ENCODE measurements at regions not wholly inside any gene's neighbourhood (a gene's known extent, or its start where the extent isn't known, plus 50 kb on each side); places are given as distances from the start of the nearest gene placed in this dataset.
"Not testable (repeated sequence)": the region's sequence is repeated elsewhere in the genome, so short reads cannot be mapped to it uniquely, and the experiment has no call there.

DNA sequence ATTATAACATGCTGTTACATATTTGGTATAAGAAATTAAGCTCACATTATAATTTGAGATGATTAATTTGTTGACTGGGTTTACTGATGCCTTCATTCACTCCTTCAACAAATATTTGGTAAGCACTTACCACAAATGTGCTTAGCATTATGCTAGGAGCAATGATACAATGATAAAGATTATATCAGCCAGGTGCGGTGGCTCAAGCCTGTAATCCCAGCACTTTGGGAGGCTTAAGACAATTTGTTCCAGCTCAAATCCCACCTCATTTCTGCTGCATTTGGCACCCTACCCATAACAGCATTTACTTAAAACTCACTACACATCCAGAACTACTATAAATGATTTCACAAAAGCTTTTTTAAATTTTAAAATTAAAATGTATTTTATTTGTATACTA lies 1263.6 kb upstream of the RAG2 start:
- DNase-seq: no peak

DNA sequence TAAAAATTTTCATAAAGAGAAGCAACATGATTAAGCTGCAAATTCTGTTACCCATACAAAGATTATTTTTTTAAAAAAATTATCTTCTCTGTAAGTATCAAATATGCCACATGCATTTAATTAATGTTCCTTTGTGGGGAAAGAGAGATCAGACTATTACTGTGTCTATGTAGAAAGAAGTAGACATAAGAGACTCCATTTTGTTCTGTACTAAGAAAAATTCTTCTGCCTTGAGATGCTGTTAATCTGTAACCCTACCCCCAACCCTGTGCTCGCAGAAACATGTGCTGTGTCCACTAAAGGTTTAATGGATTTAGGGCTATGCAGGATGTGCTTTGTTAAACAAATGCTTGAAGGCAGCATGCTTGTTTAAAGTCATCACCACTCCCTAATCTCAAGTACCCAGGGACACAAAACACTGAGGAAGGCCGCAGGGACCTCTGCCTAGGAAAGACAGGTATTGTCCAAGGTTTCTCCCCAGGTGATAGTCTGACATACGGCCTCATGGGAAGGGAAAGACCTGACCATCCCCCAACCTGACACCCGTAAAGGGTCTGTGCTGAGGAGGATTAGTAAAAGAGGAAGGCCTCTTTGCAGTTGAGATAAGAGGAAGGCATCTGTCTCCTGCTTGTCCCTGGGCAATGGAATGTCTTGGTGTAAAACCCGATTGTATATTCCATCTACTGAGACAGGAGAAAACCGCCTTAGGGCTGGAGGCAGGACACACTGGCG lies 1260.9 kb upstream of the RAG2 start:
- DNase-seq: not testable (repeated sequence)

DNA sequence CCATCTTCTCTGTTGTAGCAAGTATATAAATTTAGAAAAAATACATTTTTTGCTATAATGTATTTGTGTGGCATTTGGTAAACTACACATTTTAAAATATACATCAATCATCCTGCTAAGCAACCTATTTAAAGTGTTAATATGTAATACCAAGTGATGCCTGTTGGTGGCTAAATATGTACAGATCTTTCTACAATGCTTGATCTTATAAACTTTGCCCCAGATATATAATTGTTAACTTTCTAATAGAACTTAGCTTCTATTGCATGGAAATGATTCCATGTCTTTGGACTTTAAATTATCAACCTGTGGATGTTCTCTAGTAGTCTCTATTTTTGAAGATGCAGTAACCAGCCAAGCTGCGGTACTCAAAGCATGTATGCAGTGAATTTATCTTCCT lies 1260.4 kb upstream of the RAG2 start:
- no peak for DNase-seq

DNA sequence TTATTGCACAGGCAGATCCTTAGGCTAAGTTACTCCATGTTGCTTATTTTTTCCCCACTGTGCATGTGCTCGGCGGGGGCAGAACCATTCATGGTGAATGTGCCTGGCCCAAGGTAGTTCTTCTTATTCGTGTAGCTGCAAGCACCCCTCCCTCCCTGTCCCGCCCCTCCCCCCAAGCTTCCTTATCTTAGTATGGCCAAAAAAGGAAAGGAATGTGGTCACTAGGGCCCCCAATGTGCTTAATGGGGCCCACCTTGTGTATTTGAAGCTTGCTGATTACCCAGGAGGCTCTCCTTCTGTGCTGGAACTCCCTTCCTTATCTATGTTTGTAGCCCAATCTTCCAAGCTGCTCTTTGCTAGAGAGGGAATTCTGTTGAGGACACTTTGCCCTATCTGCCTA lies 1259.7 kb upstream of the RAG2 start:
- DNase-seq: no peak

DNA sequence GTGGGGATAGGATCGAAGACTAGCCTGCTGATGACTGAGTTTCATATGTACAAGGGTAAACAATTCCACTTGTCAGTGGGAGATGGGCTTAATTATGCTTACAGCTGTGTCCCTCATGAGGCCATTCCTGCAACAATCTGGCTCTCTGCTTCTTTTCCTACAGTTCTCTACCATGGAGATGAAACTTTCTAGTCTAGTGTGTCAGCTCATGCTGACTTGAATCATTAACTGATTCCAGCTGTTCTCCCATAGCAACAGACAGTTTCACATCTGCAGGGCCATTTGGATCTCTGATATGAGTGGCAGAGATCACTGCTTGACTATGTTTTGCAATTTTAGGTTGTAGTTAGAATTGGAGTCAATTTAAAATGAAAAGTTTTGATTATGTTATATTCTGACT lies 1251.7 kb upstream of the RAG2 start:
- DNase-seq: no peak

DNA sequence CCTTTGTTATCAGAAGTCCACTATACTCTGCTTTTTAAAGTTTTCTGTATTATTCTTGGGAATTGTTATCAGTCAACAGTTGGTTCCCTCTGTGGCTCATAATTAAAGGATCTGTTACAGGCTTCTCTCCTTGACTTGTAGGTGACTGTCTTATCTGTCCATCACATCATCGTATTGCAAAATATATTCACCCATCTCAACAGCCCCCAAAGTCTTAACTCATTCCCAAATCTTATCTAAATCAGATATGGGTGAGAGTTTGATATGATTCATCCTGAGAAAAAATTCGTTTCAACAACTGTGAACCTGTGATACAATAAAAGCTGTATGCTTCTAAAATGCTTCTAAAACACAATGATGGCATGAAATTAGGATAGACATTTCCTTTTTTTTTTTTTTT lies 1245.6 kb upstream of the RAG2 start:
- DNase-seq: no peak

DNA sequence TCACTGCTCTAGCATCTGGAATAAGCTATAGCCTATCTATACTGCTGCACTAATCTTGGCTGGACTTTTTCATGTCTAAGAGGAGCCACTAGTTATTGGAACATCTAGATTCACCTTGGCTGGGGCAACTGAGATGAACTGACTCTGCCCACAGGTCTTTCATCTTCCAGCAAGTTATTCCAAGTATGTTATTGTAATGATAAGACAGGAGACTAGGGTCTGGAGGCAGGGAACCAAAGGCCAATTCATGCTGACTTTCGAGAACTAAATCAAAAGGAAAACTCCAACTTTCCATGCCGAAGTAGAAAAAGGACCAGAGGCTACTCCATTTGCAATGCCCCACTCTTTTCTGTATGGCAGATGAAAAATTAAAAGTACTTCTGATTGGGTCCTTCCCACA lies 1243.0 kb upstream of the RAG2 start:
- no peak for DNase-seq

DNA sequence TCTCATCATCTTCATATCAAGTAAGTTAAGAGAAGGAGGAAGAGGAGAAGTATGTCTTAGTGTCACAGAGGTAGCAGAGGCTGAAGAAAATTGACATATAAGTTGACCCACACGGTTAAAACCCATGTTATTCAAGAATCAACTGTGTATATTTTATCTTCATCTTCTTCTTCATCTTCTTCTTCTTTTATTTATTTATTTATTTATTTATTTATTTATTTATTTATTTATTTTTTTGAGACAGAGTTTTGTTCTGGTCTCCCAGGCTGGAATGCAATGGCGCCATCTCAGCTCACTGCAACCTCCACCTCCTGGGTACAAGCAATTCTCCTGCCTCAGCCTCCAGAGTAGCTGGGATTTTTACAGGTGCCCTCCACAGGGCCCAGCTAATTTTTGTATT lies 1242.3 kb upstream of the RAG2 start:
- not testable (repeated sequence) for DNase-seq

DNA sequence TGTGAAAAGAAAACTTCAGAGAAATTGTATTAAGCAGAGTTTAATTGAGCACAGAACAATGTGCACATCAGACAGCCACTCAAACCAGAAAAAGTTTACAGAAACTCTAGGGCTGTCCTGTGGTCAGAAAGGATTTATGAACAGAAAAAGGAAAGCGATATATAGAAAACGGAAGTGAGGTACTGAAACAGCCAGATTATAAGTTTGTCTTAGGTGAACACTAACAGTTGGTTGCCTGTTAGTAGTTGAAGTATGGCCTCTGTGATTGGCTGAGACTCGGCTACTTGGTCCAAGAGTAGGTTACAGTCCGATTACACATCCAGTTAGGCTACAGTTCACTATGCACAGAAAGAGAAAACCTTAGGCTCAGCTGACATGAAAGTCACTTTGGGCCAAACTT lies 1232.5 kb upstream of the RAG2 start:
- DNase-seq: no peak

DNA sequence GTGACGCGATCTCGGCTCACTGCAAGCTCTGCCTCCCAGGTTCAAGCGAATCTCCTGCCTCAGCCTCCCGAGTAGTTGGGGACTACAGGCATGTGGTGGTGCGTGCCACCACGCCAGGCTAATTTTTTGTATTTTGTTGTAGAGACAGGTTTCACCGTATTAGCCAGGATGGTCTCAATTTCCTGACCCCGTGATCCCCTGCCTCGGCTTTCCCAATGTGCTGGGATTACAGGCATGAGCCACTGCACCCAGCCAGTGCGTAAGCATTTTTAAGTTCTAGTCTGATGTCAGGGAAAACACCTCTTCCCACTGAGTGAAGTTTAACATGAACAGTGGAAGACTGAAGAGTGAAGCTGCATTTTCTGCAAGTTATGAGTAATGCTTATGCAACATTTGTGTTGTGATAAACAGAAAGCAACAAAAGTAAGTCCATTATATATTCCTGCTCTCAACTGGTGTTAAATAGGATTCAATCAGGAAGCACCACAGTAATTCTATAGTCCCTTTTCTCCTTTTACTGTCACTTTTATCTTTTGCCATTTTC lies 1219.8 kb upstream of the RAG2 start:
- no peak for DNase-seq

DNA sequence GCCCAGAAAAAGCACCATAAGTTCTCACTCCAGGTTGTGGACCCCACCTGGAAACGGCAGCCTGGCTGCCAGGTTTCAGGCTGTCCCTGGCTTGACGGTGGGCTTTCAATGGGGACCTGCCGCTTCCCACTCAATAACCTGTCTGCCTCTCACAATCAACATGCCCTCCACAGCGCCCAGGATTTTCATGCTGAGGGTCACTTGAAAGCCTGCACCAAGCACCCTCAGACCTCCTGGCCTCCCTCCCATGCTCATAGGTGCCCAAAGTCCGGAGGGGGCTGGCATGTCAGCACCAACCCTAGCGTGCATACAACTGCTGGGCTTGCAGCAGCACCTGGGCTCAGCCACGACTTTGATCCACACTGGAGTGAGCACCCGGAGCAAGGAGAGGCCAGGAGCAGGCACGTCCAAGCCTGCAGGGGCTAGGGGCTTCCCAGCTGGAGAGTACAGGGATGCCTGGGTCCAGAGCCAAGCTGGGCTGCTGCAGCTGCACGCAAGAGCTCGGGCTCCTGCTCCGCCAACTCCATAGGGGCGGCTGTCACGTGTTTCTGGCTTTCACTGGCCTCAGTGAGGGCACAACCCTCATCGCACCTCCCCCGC lies 1214.3 kb upstream of the RAG2 start:
- no peak for DNase-seq

DNA sequence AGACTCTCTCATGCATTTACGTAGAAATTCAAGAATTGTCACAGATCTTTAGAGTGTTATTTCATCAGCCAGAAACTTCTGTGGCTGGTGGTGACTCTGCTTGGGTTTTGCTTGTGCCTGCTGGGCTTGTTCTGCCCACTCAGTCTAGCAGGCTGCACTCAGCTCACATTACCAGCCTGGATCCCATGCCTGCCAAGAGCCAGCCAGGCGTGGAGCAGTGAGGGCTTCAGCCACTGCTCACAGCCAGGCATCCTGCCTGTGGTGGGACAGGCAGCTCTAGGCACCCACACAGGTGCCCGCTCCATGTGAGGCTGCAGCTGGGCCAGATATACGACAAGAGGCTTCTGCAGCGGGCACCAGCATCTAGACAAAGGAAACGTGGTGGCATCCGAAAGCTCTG lies 1213.3 kb upstream of the RAG2 start:
- no peak for DNase-seq

DNA sequence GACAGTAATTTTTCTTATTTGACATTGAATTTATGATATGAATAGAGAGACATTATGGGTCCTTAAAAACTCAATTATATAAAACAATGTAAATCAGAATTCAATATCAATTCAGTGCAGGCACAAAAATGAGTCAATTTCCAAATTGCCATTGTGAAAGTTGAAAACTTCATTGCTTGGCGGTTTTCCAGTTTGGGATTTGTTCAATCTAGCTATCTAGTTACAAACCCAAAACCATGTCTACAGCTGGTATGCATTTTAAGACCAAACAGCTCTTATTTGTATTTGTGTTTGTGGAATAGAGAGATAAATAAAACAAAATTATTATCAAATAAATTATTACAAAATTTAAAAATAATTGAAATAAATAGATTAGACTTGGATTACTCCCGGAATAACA lies 1206.6 kb upstream of the RAG2 start:
- DNase-seq: no peak

DNA sequence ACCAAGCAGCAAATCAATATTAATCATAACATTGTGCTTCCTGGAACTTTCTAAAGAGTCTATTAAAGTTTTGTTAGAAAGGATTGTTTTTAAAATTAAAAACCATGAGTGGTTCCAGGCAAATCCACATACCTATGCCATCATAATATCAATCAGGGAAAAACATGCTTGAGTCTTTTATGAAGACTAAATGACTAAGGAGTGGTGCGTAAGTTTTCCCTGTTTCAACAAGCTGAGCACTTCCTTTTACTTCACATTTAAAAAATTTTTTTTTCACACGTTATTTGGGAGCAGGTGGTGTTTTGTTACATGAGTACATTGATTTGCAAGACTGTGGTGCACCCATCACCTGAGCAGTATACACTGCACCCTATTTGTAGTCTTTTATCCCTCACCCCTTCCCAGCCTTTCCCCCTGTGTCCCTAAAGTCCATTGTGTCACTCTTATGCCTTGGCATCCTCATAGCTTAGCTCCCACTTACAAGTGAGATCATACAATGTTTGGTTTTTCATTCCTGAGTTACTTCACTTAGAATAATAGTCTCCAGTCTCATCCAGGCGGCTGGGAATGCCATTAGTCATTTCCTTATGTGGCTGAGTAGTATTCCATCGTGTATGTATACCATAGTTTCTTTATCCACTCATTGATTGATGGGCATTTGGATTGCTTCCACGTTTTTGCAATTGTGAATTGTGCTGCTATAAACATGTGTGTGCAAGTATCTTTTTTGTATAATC lies 1190.3 kb upstream of the RAG2 start:
- DNase-seq: no peak

DNA sequence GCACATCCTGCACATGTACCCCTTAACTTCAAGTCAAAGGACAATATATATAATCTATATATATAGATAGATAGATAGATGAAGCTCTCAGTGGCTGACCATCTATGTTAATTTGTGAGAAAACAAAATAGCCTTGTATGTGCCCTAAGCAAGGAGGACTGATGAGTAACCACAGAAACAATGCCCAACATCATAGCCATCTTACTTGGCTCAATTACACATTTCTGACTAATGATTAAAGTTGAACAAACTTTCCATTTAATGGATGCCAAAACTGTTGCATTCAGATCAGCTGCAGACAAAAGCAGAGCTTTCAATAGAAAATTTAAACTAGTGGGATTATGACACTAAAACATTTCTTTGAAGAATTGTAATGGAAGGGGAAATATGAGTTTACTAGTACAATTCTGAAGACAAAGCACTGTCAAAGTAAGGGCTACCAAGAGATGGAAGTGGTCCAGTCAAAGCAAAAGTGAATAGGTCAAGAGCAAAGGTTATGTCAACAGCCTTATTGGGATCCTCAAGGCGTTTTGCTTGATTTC lies 1188.2 kb upstream of the RAG2 start:
- no peak for DNase-seq

DNA sequence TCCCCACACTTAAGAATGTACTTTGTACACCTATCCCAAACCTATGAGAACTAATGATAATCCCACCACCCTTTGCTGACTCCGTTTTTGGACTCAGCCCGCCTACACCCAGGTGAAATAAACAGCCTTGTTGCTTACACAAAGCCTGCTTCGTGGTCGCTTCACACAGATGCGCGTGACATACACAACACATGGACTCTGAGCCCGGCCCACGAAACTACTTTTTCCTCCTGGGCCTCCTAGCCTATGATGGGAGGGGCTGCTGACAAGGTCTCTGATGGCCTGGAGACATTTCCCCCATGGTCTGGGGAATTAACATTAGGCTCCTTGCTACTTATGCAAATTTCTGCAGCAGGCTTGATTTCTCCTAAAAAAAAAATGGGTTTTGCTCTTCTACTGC lies 1176.4 kb upstream of the RAG2 start:
- DNase-seq: no peak

DNA sequence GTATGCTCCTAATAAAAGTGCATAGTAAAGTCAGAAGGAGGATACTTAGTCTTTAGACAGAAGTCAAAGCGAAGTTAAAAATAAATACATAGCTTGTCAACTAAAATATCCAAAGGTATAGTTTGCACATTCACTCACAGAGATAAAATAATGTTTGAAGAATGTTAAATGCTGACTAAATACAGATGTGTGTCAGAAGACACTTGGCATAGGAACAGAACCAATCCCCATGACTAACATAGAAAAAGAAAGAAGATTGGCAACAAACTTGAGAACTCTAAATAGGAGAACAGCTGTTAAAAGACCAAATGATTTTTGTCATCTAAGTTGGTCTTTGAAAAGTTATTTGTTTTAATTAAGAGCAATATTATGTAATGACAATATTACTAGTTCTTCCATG lies 1172.1 kb upstream of the RAG2 start:
- no peak for DNase-seq

DNA sequence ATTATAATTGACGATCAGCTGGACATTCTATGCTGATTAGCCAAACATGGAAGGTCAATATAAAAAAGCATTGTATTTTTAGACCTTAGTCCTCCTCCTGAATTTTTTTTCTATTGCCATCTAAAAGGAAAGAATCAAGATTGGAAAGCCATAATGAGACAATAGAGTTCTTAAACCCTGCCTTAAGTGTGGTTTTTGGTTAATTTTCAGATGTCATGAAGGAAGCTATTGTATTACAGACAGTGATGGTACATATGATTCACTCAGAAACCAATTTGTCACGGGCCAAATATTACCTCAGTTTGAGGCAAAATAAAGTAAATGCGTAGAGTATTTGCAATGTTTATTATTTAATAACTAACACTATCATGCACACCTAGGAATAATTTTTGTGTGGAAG lies 1164.0 kb upstream of the RAG2 start:
- no peak for DNase-seq

DNA sequence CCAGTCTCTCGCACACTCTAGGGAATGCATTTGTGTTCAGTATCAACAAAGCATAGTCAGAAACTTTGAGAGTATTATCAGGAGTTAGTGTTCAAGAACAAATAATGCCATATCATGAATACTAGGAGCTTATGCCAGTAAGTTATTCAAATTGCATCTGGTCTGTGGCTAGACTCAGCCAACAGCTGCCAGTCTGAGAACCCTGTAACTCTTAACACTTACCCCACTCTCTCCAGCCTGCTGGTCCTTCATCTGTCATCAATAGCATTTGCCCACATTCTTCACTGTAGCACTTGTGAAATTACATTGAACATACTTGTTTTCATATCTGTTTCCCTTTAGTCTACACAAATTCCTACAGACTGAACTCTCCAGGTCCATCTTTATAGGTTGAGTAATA lies 1157.5 kb upstream of the RAG2 start:
- DNase-seq: no peak

DNA sequence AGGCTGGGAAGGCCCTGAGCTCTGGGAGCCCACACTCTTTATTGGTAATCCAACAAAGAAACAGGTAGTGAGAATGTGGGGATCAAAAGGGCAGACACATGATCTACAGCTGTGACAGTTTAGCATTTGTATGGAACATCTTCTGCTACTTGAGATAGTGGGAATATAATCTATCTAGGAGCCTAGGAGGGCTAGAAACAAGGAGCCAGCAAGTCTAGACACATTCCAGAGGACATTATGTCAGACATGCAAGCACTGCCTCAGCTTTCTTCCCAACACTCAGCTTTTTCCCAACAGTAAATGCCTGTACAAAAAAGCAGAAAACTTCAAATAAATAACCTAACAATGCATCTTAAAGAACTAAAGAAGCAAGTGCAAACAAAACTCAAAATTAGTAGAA lies 1150.6 kb upstream of the RAG2 start:
- DNase-seq: no peak

DNA sequence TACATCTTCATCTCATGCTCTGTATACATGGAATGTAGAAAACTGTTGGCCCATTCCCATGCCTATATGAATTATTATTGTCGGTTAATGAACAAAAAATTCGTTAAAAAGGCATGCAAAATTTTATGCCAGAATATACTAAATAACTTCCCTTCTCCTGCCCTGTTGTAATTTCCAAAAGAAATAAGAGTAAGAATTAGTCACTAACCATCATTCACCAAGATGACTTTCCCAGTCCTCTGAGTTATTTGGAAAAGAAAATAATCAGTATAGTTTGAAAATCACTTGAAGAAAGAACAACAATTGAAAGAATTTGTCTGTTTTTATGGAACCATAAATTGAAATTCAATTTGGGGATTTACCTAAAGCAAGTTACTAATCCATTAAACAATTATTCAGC lies 1149.1 kb upstream of the RAG2 start:
- no peak for DNase-seq

DNA sequence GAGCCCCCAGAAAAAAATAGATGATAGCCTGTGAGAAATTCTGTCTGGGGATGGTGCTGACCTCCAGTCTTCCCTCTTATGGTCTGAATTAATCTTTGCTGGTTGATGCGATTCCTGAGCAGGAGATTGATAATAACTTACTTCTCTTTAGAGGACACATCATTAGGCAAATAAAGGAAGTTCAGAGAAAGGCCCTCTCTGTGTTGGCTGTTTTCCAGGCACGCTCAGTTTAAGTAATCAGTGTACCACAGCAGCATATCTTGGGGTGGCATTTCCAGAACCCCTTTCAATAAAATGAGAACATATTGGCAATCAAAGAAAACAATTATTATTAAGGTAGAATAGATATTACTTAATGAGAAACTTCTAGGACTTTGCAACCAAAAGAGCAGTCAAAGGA lies 1129.3 kb upstream of the RAG2 start:
- DNase-seq: no peak

DNA sequence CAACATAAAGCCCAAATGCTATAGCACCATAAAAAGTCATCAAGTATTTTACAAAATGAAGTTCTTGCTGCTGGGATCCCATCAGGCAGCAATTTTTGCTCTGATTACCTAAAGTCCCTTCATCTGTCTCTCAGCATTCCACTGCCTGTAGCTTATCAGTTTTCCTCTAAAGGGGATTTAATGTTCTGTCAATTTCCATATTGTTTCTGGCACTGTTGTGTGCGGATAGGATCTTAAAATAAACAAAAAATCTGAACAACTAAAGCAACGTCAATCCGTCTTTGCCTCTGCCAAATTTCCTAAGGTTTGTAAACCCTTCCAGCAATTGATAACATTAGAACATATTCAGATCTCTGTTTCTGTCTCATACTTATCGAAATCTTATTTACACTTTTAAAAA lies 1126.3 kb upstream of the RAG2 start:
- DNase-seq: no peak
